ENCODE measurements at regions not wholly inside any gene's neighbourhood (a gene's known extent, or its start where the extent isn't known, plus 50 kb on each side); places are given as distances from the start of the nearest gene placed in this dataset.
"Not testable (repeated sequence)": the region's sequence is repeated elsewhere in the genome, so short reads cannot be mapped to it uniquely, and the experiment has no call there.

- ChIA-PET POLR2A (no interaction called here), CTCF (no interaction called here)
- Histone ChIP-seq H3K4me3 (ENCODE audit: control extremely low read depth in 1 of 5, extremely low read depth in 1 of 5, insufficient read depth in 1 of 5, low read depth in 2 of 5, low read length in 4 of 5) (no peak overlapping the region), H3K4me2 (replicated peaks; ENCODE audit: low read depth, low read length, poor library complexity, severe bottlenecking) (no peak overlapping the region), H3K9ac (ENCODE audit: low read length) (no peak overlapping the region), H4K20me1 (ENCODE audit: control insufficient read depth, insufficient read depth, low read length, poor library complexity, severe bottlenecking) (no peaks in the 10 kb centered on the region), H3K27me3 (replicated peaks in 1 of 4; ENCODE audit: control extremely low read depth in 1 of 4, control insufficient read depth in 3 of 4, insufficient read depth in 4 of 4, low read length in 3 of 4) (no peaks in the 10 kb centered on the region), H3K27ac (ENCODE audit: low read length in 2 of 2) (no peak overlapping the region), H2AFZ (ENCODE audit: insufficient read depth, low read depth, low read length, poor library complexity, severe bottlenecking) (no peak overlapping the region), H3K36me3 (replicated peaks in 1 of 2; ENCODE audit: control extremely low read depth in 1 of 2, control insufficient read depth in 1 of 2, extremely low read depth in 1 of 2, insufficient read depth in 2 of 2, low read length in 1 of 2) (no peaks in the 10 kb centered on the region), H3K9me3 (ENCODE audit: control extremely low read depth in 1 of 3, control insufficient read depth in 2 of 3, insufficient read depth in 1 of 3, low read length in 2 of 3) (peaks cover 0 to 4% (median 0%) of the 10 kb centered on the region in 3 donors), H3K4me1 (ENCODE audit: control insufficient read depth in 2 of 2, insufficient read depth in 2 of 2, low read length in 2 of 2) (no peaks in the 10 kb centered on the region), H3K79me2 (ENCODE audit: control insufficient read depth, insufficient read depth, low read length) (no peaks in the 10 kb centered on the region)
- TF ChIP-seq CTCF (IDR thresholded peaks at IDR 0.05): no peak
- TF ChIP-seq EZH2 (IDR thresholded peaks at IDR 0.05; ENCODE audit: borderline replicate concordance, insufficient read depth, low read depth, low read length, poor library complexity, severe bottlenecking): no peak
- ATAC-seq (ENCODE audit: low read depth) (no peak), DNase-seq (no peak)
- no CpG with 5 or more reads among the region's 2 CpGs for WGBS (ENCODE audit: insufficient coverage)
- Mint-ChIP-seq H3K9me3 (ENCODE audit: insufficient read depth) (no peaks in the 10 kb centered on the region), H3K27me3 (no peaks in the 10 kb centered on the region), H3K4me3 (no peak overlapping the region), H3K4me1 (no peaks in the 10 kb centered on the region), H3K27ac (no peak overlapping the region)
- intact Hi-C loops (cut with micrococcal nuclease): no loop called here
Measured at GRCh38 chr14:48614003-48614402, 938.6 kb upstream of the MDGA2 start.

GRCh38 chr14:48606960-48607359 lies 931.6 kb upstream of the MDGA2 start:
- H3K9me3 Mint-ChIP-seq (ENCODE audit: insufficient read depth); intact Hi-C loops (cut with micrococcal nuclease); H2AFZ ChIP-seq (ENCODE audit: insufficient read depth, low read depth, low read length, poor library complexity, severe bottlenecking); H3K9ac ChIP-seq (ENCODE audit: low read length); H3K4me1 Mint-ChIP-seq; ATAC-seq (ENCODE audit: low read depth); H3K4me3 Mint-ChIP-seq; CTCF ChIA-PET; H3K9me3 ChIP-seq (ENCODE audit: control extremely low read depth in 1 of 3, control insufficient read depth in 2 of 3, insufficient read depth in 1 of 3, low read length in 2 of 3); H3K4me3 ChIP-seq (ENCODE audit: control extremely low read depth in 1 of 5, extremely low read depth in 1 of 5, insufficient read depth in 1 of 5, low read depth in 2 of 5, low read length in 4 of 5); H3K27me3 Mint-ChIP-seq; H3K27ac ChIP-seq (ENCODE audit: low read length in 2 of 2); H3K36me3 ChIP-seq (replicated peaks in 1 of 2; ENCODE audit: control extremely low read depth in 1 of 2, control insufficient read depth in 1 of 2, extremely low read depth in 1 of 2, insufficient read depth in 2 of 2, low read length in 1 of 2); H3K27ac Mint-ChIP-seq; H4K20me1 ChIP-seq (ENCODE audit: control insufficient read depth, insufficient read depth, low read length, poor library complexity, severe bottlenecking); H3K4me2 ChIP-seq (replicated peaks; ENCODE audit: low read depth, low read length, poor library complexity, severe bottlenecking); H3K27me3 ChIP-seq (replicated peaks in 1 of 4; ENCODE audit: control extremely low read depth in 1 of 4, control insufficient read depth in 3 of 4, insufficient read depth in 4 of 4, low read length in 3 of 4); H3K79me2 ChIP-seq (ENCODE audit: control insufficient read depth, insufficient read depth, low read length); DNase-seq; H3K4me1 ChIP-seq (ENCODE audit: control insufficient read depth in 2 of 2, insufficient read depth in 2 of 2, low read length in 2 of 2); POLR2A ChIA-PET: not testable (repeated sequence)
- WGBS (ENCODE audit: insufficient coverage): 77% methylated on average over 8 of the region's 8 CpGs
